Muscle layer of colon (tissue), 2 donors: ENCODE measurements at regions not wholly inside any gene's neighbourhood (a gene's known extent, or its start where the extent isn't known, plus 50 kb on each side); places are given as distances from the start of the nearest gene placed in this dataset.
"Not testable (repeated sequence)": the region's sequence is repeated elsewhere in the genome, so short reads cannot be mapped to it uniquely, and the experiment has no call there.

Source experiments
- H3K27ac ChIP-seq: one replicate; pipeline ENCODE4 v1.7.0; 2013; ENCODE audit warnings: low read depth, mild to moderate bottlenecking, low read length, moderate library complexity
- H3K27me3 ChIP-seq, 2 donors: one replicate each; pipeline ENCODE4 v1.7.0; 2013; ENCODE audit warnings: low read length in 2 of 2, mild to moderate bottlenecking in 2 of 2; ENCODE audit not compliant: insufficient read depth in 2 of 2, control insufficient read depth in 1 of 2
- H3K36me3 ChIP-seq: one replicate; pipeline ENCODE4 v1.7.0; 2013; ENCODE audit warnings: mild to moderate bottlenecking, low read length; ENCODE audit not compliant: insufficient read depth
- H3K4me1 ChIP-seq: one replicate; pipeline ENCODE4 v1.7.0; 2013; ENCODE audit warnings: mild to moderate bottlenecking, low read length; ENCODE audit not compliant: insufficient read depth
- H3K4me3 ChIP-seq, 2 donors: one replicate each; pipeline ENCODE4 v1.7.0; 2013; ENCODE audit warnings: low read length in 2 of 2, low read depth in 1 of 2, mild to moderate bottlenecking in 1 of 2, moderate library complexity in 1 of 2
- H3K9ac ChIP-seq: one replicate; pipeline ENCODE4 v1.7.0; 2013; ENCODE audit warnings: low read length
- H3K9me3 ChIP-seq: one replicate; pipeline ENCODE4 v1.7.0; 2013; ENCODE audit warnings: mild to moderate bottlenecking, low read length
- donor health status: abdominal sarcoma.
- donor health status: Adenocarcinoma of cecum.

DNA sequence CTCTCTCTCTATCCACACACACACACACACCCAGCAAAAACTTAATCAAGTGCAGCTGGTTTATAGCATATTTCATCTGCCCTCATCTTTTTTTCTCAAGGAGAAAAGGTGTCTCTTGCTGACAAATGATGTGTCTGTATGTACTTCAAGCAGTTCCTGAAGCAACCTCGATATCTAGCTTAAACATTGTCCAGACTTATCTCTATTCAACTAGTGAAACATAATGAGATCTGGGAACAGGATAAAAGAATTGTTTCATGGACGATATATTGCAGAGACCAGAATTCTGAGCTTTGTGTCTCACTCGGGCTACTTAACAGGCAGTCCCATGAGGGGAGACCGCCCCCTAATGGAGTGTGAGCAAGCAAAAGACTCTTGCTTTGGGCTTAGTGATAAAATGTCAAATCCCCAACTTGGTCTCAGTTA, 929.2 kb upstream of the SOX11 start:
- Histone ChIP-seq H3K27me3 (no peaks in the 10 kb centered on the region), H3K9me3 (no peaks in the 10 kb centered on the region), H3K36me3 (no peaks in the 10 kb centered on the region)

DNA sequence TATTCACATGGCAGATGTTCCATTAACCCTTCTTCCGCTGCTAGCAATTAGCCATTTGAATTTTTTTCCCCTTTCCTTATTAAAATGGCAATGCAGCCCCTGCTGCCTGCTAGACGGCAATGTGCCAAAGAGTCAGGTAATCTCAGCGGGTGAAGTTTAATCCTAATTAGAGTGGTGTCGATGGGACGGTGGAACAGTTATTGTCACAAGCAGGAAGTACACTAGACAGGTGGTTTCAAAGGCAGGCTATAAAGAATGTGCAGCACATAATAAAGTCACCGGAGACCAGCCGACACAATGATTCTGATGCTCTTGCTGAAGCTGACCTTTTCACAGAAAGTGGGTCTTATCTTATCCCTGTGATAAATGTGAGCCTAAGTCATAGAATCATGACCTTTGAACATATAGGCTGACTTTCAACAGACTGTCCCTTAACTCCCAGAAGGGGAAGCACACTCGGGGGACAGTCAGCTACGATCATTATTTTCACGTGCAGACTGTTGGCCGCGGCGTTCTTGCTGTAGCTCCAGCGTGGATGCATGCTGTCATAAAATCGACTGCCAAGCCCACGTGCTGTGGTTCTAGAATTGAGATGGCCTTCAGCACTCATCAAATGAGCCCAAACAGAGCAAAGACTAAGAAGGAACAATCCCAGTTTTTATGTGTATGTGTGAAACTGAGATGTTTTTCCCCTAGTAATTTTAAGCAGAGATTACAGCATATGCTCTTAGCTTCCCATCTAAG, 926.2 kb upstream of the SOX11 start:
- Histone ChIP-seq H3K4me1 (no peaks in the 10 kb centered on the region), H3K9me3 (no peaks in the 10 kb centered on the region), H3K4me3 (no peak overlapping the region), H3K9ac (no peak overlapping the region), H3K36me3 (no peaks in the 10 kb centered on the region), H3K27me3 (no peaks in the 10 kb centered on the region), H3K27ac (no peak overlapping the region)

More for the DNA sequence above, 929.2 kb upstream of the SOX11 start:
- H3K4me3 ChIP-seq, result no peak overlapping the region
- H3K9ac ChIP-seq, result no peak overlapping the region
- no peak overlapping the region for H3K27ac ChIP-seq
- H3K4me1 ChIP-seq, result no peaks in the 10 kb centered on the region

DNA sequence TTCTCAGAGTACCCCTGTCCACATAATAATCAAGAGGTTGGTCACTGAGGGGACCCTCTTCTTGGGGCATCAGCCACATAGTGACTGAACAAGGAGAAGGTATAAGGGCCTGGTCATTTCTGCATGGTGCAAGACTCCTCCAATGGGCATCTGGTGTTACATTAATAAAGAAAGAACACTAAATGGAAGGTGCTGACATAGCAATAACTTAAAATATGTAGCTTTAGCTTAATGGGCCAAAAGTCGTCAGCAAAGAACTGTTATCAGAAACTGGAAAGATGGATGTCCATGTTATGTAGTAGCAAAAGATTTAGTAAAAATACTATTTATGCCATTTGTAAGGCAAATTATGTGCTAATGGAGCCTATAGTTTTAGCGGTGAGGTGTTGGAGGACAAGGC, 916.5 kb upstream of the SOX11 start:
- Histone ChIP-seq H3K9ac (no peak overlapping the region), H3K4me1 (no peaks in the 10 kb centered on the region), H3K4me3 (no peak overlapping the region), H3K36me3 (no peaks in the 10 kb centered on the region), H3K9me3 (no peaks in the 10 kb centered on the region), H3K27ac (no peak overlapping the region), H3K27me3 (no peaks in the 10 kb centered on the region)

DNA sequence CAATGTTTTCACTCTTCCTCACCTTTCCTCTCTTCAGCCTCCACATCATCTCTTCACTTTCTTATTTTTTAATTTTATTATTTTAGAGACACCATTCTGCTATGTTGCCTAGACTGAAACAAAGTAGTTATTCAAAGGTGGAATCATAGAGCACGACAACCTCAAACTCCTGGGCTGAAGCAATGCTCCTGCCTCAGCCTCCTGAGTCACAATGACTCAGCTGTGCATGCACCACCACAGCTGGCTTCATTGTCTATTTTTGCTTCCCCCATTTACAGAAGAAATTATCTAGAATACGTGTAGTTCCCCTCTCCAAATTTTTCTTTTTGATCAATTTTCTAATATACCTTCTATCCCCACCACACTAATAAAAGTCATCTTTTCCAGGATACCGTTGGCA, 911.5 kb upstream of the SOX11 start:
- no peak overlapping the region for H3K9ac ChIP-seq
- no peaks in the 10 kb centered on the region for H3K36me3 ChIP-seq
- H3K4me3 ChIP-seq, result no peak overlapping the region
- H3K27me3 ChIP-seq, result no peaks in the 10 kb centered on the region
- no peak overlapping the region for H3K27ac ChIP-seq
- no peaks in the 10 kb centered on the region for H3K9me3 ChIP-seq
- no peaks in the 10 kb centered on the region for H3K4me1 ChIP-seq

DNA sequence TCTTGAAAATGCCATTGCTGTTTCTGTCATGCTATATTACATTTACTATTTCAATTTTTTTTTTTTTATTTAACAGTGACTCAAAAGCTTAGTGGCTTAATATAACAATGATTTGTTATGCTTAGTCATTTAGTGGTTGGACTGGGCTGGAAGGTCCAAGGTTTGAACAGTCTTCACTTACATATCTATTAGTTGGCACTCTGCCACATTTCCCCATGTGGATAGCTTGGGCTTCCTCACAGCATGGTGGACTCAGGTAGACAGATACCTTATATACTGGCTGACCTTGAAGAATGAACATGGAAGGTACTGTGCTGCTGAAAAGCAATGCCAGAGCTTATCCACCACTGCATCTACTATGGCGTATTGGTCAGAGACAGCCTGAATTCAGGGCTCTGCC, 909.5 kb upstream of the SOX11 start:
- H3K4me1 ChIP-seq, result no peaks in the 10 kb centered on the region
- no peak overlapping the region for H3K4me3 ChIP-seq
- no peaks in the 10 kb centered on the region for H3K36me3 ChIP-seq
- H3K27me3 ChIP-seq, result no peaks in the 10 kb centered on the region
- H3K9ac ChIP-seq, result no peak overlapping the region
- no peak overlapping the region for H3K27ac ChIP-seq
- H3K9me3 ChIP-seq, result no peaks in the 10 kb centered on the region

DNA sequence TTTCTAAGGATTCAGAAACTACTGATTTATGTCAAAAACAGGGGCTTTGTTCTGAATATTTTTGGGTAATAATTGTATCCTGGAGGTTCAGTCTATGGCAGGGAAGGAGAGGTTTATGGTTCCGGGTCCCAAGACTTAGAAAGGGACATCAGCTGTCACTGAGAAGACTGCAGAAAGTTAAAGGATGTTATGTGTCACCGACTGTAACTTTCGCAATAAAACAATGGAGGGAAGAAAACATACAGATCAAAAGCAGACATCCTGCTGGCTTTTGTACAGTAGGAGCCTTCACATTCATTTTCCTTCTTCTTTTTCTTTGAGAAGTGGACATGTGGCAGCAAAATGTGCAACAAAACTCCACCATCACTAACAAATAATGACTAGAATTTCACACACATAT, 900.7 kb upstream of the SOX11 start:
- Histone ChIP-seq H3K27ac (no peak overlapping the region), H3K27me3 (no peaks in the 10 kb centered on the region), H3K4me1 (no peaks in the 10 kb centered on the region), H3K4me3 (no peak overlapping the region), H3K9ac (no peak overlapping the region), H3K9me3 (no peaks in the 10 kb centered on the region), H3K36me3 (no peaks in the 10 kb centered on the region)

DNA sequence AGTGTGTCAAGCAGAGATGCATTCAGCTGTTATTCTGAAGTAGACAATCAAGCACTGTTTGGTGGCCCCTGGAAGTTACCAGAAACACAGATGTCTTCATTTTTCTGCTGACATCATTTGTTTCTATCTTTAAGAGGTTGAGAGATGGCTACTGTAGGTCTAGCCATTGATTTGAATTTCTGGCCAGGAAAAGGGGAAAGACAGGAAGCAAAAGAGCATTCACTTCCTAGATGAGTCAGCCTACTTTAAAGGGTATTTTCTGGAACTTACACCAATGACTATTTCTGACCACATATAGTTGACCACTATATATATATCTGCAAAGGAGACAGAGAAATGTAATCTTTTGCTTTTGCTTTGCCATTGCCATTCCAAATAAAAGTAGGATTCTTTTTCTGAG, 900.1 kb upstream of the SOX11 start:
- no peaks in the 10 kb centered on the region for H3K4me1 ChIP-seq

DNA sequence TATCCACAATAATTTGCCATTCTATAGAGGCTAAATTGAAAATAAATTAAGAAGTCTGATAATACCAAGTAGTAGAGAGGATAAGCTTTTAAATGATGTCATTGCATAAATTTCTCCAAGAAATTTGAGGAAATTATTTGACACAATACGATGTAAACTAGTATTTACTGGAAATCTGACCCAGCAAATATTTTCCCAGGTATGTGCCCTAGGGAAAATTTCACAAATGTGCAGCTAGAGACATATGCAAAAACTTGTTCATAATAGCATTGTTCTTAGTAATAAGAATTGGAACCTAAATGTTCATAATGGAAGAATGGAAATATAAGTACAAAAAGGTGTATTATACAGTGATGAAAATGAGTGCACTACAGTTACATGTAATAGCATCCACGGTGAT, 888.8 kb upstream of the SOX11 start:
- H3K9me3 ChIP-seq, result no peaks in the 10 kb centered on the region
- no peaks in the 10 kb centered on the region for H3K36me3 ChIP-seq
- H3K9ac ChIP-seq, result no peak overlapping the region
- H3K4me3 ChIP-seq, result no peak overlapping the region
- H3K27me3 ChIP-seq, result no peaks in the 10 kb centered on the region
- H3K4me1 ChIP-seq, result no peaks in the 10 kb centered on the region
- no peak overlapping the region for H3K27ac ChIP-seq

More for the DNA sequence above, 900.1 kb upstream of the SOX11 start:
- Histone ChIP-seq H3K27ac (no peak overlapping the region), H3K4me3 (no peak overlapping the region), H3K27me3 (no peaks in the 10 kb centered on the region), H3K36me3 (no peaks in the 10 kb centered on the region), H3K9ac (no peak overlapping the region), H3K9me3 (no peaks in the 10 kb centered on the region)

DNA sequence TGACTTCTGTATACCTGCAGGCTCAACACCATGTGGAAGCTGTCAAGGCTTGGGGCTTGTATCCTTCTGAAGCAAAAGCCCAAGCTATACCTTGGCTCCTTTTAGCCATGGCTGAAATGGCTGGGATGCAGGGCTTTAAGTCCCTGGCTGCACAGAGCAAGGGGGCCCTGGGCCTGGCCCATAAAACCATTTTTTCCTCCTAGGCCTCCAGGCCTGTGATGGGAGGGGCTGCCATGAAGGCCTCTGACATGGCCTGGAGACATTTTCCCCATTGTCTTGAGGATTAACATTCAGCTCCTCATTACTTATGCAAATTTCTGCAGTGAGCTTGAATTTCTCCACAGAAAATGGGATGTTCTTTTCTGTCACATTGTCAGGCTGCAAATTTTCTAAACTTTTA, 878.0 kb upstream of the SOX11 start:
- not testable (repeated sequence) for H3K4me1 ChIP-seq, H3K27ac ChIP-seq, H3K27me3 ChIP-seq

DNA sequence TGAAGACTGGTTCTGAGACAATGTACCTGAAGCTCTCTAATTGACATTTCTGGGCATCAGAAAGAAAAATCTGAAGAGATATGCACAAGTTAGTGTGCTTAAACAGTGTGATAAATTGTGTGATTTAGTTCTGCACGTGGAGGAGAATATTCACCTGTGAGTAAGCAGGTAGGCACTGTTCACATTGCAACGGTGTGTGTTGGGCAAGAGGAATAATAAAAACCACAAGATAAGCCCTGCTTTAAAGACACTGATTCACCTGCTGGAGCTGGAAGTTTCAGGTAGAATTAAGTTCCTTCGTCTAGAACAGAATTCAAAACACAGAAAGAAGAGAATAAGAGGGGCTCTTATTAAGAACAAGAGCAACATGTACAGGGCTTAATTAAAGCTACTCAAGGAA, 864.3 kb upstream of the SOX11 start:
- no peaks in the 10 kb centered on the region for H3K9me3 ChIP-seq
- no peak overlapping the region for H3K4me3 ChIP-seq
- no peak overlapping the region for H3K9ac ChIP-seq
- no peaks in the 10 kb centered on the region for H3K27me3 ChIP-seq
- no peak overlapping the region for H3K27ac ChIP-seq
- H3K4me1 ChIP-seq, result no peaks in the 10 kb centered on the region
- no peaks in the 10 kb centered on the region for H3K36me3 ChIP-seq

More for the DNA sequence above, 878.0 kb upstream of the SOX11 start:
- not testable (repeated sequence) for H3K9ac ChIP-seq, H3K4me3 ChIP-seq, H3K9me3 ChIP-seq, H3K36me3 ChIP-seq

DNA sequence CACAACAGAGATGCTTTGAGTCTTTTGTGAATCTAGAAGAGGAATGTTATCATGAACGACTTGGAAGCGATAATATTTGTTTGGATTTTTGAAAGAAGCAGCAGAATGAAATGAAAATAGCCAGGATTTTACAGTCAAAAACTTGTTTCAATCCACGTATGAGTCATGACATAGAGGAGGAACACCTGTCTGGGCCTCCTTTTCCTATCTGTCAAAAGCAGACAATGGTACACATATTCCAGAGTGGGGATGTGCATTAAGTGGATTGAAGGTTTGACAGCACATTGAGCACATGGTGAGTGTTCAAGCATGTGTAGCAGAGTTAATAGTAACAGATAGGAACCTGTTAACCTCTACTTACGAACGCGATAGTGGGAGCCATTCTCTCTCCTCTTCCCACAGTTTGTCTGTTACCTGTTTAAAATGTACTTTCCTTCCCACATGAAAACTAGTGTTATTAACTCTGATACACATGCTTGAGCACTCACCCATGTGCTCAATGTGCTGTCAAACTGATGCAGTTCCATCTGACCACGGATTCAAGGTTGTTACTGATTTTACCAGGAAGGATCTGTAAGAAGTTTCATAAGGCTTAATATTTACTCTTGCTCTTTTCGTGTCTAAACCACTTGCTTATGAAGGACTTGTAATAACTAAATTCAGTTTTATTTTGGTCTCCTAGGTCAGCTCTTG, 863.4 kb upstream of the SOX11 start:
- Histone ChIP-seq H3K9me3 (no peaks in the 10 kb centered on the region), H3K4me1 (no peaks in the 10 kb centered on the region), H3K4me3 (no peak overlapping the region), H3K36me3 (no peaks in the 10 kb centered on the region), H3K27me3 (no peaks in the 10 kb centered on the region), H3K27ac (no peak overlapping the region), H3K9ac (no peak overlapping the region)

DNA sequence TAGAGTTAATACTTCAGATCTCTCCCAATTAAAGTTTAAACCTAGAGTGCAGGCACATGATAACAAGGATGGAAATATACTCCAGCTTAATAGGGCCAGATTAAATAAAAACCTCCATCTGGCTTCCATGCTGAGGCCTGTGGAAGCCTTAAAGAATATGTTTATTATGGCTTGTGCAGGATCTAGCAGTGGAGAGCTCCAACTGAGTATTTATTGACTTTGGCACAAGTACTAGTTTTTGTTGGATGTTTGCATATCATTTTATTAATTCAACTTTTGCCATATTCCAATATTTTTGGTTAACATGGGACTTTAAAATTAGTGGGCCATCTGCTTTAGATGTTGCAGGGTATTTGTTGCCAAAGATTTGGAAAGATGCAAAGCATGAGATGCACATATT, 860.4 kb upstream of the SOX11 start:
- Histone ChIP-seq H3K4me3 (no peak overlapping the region), H3K9ac (no peak overlapping the region), H3K27me3 (no peaks in the 10 kb centered on the region), H3K27ac (no peak overlapping the region), H3K4me1 (no peaks in the 10 kb centered on the region), H3K9me3 (no peaks in the 10 kb centered on the region), H3K36me3 (no peaks in the 10 kb centered on the region)
